ENCODE measurements at regions not wholly inside any gene's neighbourhood (a gene's known extent, or its start where the extent isn't known, plus 50 kb on each side); places are given as distances from the start of the nearest gene placed in this dataset.

DNA sequence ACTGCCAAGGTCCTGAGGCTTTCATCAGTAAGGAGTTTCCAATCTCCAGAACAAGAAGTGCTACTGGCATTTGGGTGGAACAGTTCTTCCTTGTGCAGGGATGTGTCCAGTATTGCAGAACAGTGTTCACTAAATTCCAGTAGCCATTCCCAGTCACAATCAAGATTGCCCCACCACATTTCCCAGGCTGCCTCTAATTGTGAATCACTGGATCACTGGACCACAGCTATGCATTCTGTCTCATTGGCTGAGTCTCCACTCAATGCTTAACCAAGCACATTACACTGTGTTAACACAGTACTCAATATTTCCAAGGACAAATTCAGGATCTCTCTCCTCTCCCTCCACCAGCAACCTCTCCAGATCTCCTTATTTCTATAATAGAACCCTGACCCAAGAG lies 160.2 kb upstream of the CCDC150 start:
- no peak for TF ChIP-seq POLR2A (IDR thresholded peaks at IDR 0.05)
- TF ChIP-seq, protein P1, sequence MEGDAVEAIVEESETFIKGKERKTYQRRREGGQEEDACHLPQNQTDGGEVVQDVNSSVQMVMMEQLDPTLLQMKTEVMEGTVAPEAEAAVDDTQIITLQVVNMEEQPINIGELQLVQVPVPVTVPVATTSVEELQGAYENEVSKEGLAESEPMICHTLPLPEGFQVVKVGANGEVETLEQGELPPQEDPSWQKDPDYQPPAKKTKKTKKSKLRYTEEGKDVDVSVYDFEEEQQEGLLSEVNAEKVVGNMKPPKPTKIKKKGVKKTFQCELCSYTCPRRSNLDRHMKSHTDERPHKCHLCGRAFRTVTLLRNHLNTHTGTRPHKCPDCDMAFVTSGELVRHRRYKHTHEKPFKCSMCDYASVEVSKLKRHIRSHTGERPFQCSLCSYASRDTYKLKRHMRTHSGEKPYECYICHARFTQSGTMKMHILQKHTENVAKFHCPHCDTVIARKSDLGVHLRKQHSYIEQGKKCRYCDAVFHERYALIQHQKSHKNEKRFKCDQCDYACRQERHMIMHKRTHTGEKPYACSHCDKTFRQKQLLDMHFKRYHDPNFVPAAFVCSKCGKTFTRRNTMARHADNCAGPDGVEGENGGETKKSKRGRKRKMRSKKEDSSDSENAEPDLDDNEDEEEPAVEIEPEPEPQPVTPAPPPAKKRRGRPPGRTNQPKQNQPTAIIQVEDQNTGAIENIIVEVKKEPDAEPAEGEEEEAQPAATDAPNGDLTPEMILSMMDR (IDR thresholded peaks at IDR 0.05): no peak
